ENCODE measurements at regions not wholly inside any gene's neighbourhood (a gene's known extent, or its start where the extent isn't known, plus 50 kb on each side); places are given as distances from the start of the nearest gene placed in this dataset.

GRCh38 chr10:117448802-117449201 lies 73.6 kb upstream of the PDZD8 start:
- Histone ChIP-seq H3K4me3 (ENCODE audit: control insufficient read depth in 2 of 3, extremely low read depth in 1 of 3, insufficient read depth in 2 of 3, low read depth in 1 of 3, low read length in 3 of 3) (no peak overlapping the region), H3K9me1 (ENCODE audit: control insufficient read depth, extremely low read depth, insufficient read depth, low read length) (no peaks in the 10 kb centered on the region), H3K9ac (ENCODE audit: control insufficient read depth, extremely low read depth, insufficient read depth, low read length) (no peak overlapping the region), H3K79me2 (ENCODE audit: control insufficient read depth, insufficient read depth, low read length) (no peaks in the 10 kb centered on the region), H3K4me2 (ENCODE audit: control insufficient read depth, extremely low read depth, insufficient read depth, low read depth, low read length) (no peak overlapping the region), H3K27ac (ENCODE audit: control insufficient read depth, insufficient read depth, low read length) (no peak overlapping the region), H2AFZ (ENCODE audit: control insufficient read depth, low read length) (no peak overlapping the region), H3K9me3 (ENCODE audit: control insufficient read depth, low read depth, low read length) (no peaks in the 10 kb centered on the region), H3K27me3 (ENCODE audit: control insufficient read depth, extremely low read depth, insufficient read depth, low read length) (no peaks in the 10 kb centered on the region), H3K4me1 (ENCODE audit: control insufficient read depth, extremely low read depth, insufficient read depth, low read length) (no peaks in the 10 kb centered on the region), H4K20me1 (ENCODE audit: control insufficient read depth, extremely low read depth, insufficient read depth, low read length) (no peaks in the 10 kb centered on the region), H3K36me3 (ENCODE audit: control insufficient read depth in 2 of 2, extremely low read depth in 1 of 2, insufficient read depth in 2 of 2, low read length in 2 of 2) (no peaks in the 10 kb centered on the region)
- DNase-seq (ENCODE audit: low read depth, low spot score) (no peak), FAIRE-seq (no peak)
- dilution Hi-C loops (cut with MboI; ENCODE audit: extremely low pct_ligation_motif_present, low sequenced_read_pairs) = no loop called here
- TF ChIP-seq CTCF (optimal IDR thresholded peaks at IDR 0.05 in 1 of 3, IDR thresholded peaks at IDR 0.05 in 1 of 3, conservative IDR thresholded peaks at IDR 0.05 in 1 of 3; ENCODE audit: extremely low read depth in 1 of 3, insufficient read depth in 2 of 3, low read length in 3 of 3) = no peak
- no peak for TF ChIP-seq EZH2 (IDR thresholded peaks at IDR 0.05; ENCODE audit: low read length)

GRCh38 chr10:117445992-117446391 lies 70.8 kb upstream of the PDZD8 start:
- dilution Hi-C loops (cut with MboI; ENCODE audit: extremely low pct_ligation_motif_present, low sequenced_read_pairs) = no loop called here
- H3K27ac ChIP-seq (ENCODE audit: control insufficient read depth, insufficient read depth, low read length) = no peak overlapping the region
- no peaks in the 10 kb centered on the region for H3K36me3 ChIP-seq (ENCODE audit: control insufficient read depth in 2 of 2, extremely low read depth in 1 of 2, insufficient read depth in 2 of 2, low read length in 2 of 2)
- FAIRE-seq (no peak), DNase-seq (ENCODE audit: low read depth, low spot score) (no peak)
- no peaks in the 10 kb centered on the region for H3K79me2 ChIP-seq (ENCODE audit: control insufficient read depth, insufficient read depth, low read length)
- H3K9me1 ChIP-seq (ENCODE audit: control insufficient read depth, extremely low read depth, insufficient read depth, low read length) = no peaks in the 10 kb centered on the region
- no peaks in the 10 kb centered on the region for H3K9me3 ChIP-seq (ENCODE audit: control insufficient read depth, low read depth, low read length)
- H3K4me2 ChIP-seq (ENCODE audit: control insufficient read depth, extremely low read depth, insufficient read depth, low read depth, low read length) = no peak overlapping the region
- H4K20me1 ChIP-seq (ENCODE audit: control insufficient read depth, extremely low read depth, insufficient read depth, low read length) = no peaks in the 10 kb centered on the region
- peaks cover 23% of the 10 kb centered on the region for H3K4me1 ChIP-seq (ENCODE audit: control insufficient read depth, extremely low read depth, insufficient read depth, low read length)
- H2AFZ ChIP-seq (ENCODE audit: control insufficient read depth, low read length) = no peak overlapping the region
- H3K9ac ChIP-seq (ENCODE audit: control insufficient read depth, extremely low read depth, insufficient read depth, low read length) = no peak overlapping the region
- H3K27me3 ChIP-seq (ENCODE audit: control insufficient read depth, extremely low read depth, insufficient read depth, low read length) = no peaks in the 10 kb centered on the region
- TF ChIP-seq CTCF (optimal IDR thresholded peaks at IDR 0.05 in 1 of 3, IDR thresholded peaks at IDR 0.05 in 1 of 3, conservative IDR thresholded peaks at IDR 0.05 in 1 of 3; ENCODE audit: extremely low read depth in 1 of 3, insufficient read depth in 2 of 3, low read length in 3 of 3) (no peak), EZH2 (IDR thresholded peaks at IDR 0.05; ENCODE audit: low read length) (no peak)
- H3K4me3 ChIP-seq (ENCODE audit: control insufficient read depth in 2 of 3, extremely low read depth in 1 of 3, insufficient read depth in 2 of 3, low read depth in 1 of 3, low read length in 3 of 3) = no peak overlapping the region

Data from keratinocyte (primary cell).